ENCODE measurements at regions not wholly inside any gene's neighbourhood (a gene's known extent, or its start where the extent isn't known, plus 50 kb on each side); places are given as distances from the start of the nearest gene placed in this dataset.

DNA sequence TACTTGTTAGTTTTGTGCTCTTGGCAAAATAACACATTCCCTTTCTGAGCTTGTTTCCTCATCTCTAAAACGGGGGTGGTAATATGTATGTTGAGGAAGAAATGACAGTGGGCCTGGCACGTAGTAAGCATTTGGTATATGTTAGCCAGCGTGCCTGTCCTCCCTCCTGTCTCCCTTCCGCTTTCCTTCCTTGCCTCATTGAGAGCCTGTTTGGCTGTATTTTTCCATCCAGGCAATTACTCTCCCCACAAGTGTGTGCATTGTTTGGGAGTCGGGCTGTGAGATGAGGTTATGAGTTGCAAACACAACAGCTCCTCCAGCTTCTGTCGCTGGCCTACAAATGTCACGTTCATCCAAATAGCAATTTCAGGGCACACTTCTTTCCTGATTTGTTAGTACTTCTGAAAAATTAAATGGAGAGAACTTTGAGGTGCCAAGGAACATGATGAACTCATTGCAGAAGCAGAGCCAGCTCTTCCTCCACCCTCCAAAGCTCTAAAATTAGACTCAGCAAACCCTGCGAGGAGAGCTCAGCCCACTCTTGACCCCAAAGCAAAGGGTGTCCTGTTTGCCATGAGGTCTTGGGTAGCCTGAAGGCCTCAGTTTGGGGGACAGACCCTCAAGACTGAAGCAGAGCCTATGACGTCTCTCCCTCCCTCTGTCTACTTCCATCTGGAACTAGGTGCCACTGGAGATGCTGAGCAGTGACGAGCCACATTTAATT lies 50.7 kb upstream of the TOX2 start:
- H3K9me3 ChIP-seq (ENCODE audit: control insufficient read depth, low read length, poor library complexity, severe bottlenecking), result no peaks in the 10 kb centered on the region
- H3K4me1 Mint-ChIP-seq, result peaks cover 2% of the 10 kb centered on the region

DNA sequence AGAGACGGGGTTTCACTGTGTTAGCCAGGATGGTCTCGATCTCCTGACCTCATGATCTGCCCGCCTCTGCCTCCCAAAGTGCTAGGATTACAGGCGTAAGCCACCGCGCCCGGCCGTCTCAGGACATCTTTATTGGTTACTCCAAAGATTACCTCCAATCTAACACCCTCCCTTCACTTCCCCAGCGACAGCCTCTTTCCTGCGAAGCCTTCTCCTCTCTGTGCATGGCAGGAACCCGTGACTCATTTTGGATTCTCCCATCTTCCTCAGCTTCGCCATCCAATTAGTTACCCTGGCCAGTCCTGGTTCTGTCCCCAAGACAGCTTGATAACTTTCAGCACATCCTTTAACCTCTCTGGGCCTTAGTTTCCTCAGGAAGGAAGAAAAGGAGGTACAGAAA lies 51.3 kb upstream of the TOX2 start:
- Mint-ChIP-seq H3K27me3 (peaks cover 22% of the 10 kb centered on the region), H3K4me3 (no peak overlapping the region), H3K36me3 (ENCODE audit: low read depth) (no peaks in the 10 kb centered on the region)

More for the DNA sequence above, 50.7 kb upstream of the TOX2 start:
- H3K27me3 Mint-ChIP-seq, result peaks cover 22% of the 10 kb centered on the region
- H3K27ac Mint-ChIP-seq, result no peak overlapping the region
- no peak for ATAC-seq
- H3K36me3 Mint-ChIP-seq (ENCODE audit: low read depth), result no peaks in the 10 kb centered on the region
- no peak overlapping the region for H3K4me3 Mint-ChIP-seq
- no peak for DNase-seq

GRCh38 chr20:43862438-43862837 lies 52.2 kb upstream of the TOX2 start:
- ATAC-seq, result no peak
- H3K27ac Mint-ChIP-seq, result no peak overlapping the region
- no peak overlapping the region for H3K4me3 Mint-ChIP-seq

More for the DNA sequence above, 51.3 kb upstream of the TOX2 start:
- ATAC-seq (no peak), DNase-seq (no peak)
- H3K4me1 Mint-ChIP-seq, result peaks cover 2% of the 10 kb centered on the region
- no peaks in the 10 kb centered on the region for H3K9me3 ChIP-seq (ENCODE audit: control insufficient read depth, low read length, poor library complexity, severe bottlenecking)
- H3K27ac Mint-ChIP-seq, result no peak overlapping the region

GRCh38 chr20:43859994-43860393 lies 54.7 kb upstream of the TOX2 start:
- peaks cover 2% of the 10 kb centered on the region for H3K4me1 Mint-ChIP-seq
- no peaks in the 10 kb centered on the region for H3K9me3 ChIP-seq (ENCODE audit: control insufficient read depth, low read length, poor library complexity, severe bottlenecking)
- no peak overlapping the region for H3K4me3 Mint-ChIP-seq
- DNase-seq (no peak), ATAC-seq (no peak)
- H3K27me3 Mint-ChIP-seq, result peaks cover 22% of the 10 kb centered on the region
- H3K36me3 Mint-ChIP-seq (ENCODE audit: low read depth), result no peaks in the 10 kb centered on the region
- no peak overlapping the region for H3K27ac Mint-ChIP-seq

More at GRCh38 chr20:43862438-43862837, 52.2 kb upstream of the TOX2 start:
- Mint-ChIP-seq H3K27me3 (peaks cover 22% of the 10 kb centered on the region), H3K4me1 (peaks cover 2% of the 10 kb centered on the region), H3K36me3 (ENCODE audit: low read depth) (no peaks in the 10 kb centered on the region)
- DNase-seq, result no peak
- H3K9me3 ChIP-seq (ENCODE audit: control insufficient read depth, low read length, poor library complexity, severe bottlenecking), result no peaks in the 10 kb centered on the region

DNA sequence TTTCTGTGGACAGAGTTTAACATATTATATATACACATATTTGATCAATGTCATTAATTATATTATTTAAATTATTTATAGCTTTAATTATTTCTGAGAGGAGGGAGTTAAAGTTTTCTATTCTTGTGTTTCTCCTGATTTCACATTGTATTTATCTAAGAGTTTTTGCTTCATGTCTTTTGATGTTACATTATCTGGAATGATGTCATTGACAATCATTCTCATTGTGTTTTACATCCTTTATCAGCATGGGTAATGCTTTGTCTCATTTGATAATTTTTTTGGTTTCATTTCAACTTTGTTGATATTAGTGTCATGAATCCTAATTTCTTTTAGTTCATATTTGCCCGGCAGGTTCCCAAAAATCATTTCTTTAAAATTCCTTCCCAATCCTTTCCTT lies 56.7 kb upstream of the TOX2 start:
- no peaks in the 10 kb centered on the region for H3K9me3 ChIP-seq (ENCODE audit: control insufficient read depth, low read length, poor library complexity, severe bottlenecking)
- peaks cover 10% of the 10 kb centered on the region for H3K27me3 Mint-ChIP-seq
- H3K27ac Mint-ChIP-seq, result no peak overlapping the region
- no peak overlapping the region for H3K4me3 Mint-ChIP-seq
- peaks cover 6% of the 10 kb centered on the region for H3K4me1 Mint-ChIP-seq
- no peaks in the 10 kb centered on the region for H3K36me3 Mint-ChIP-seq (ENCODE audit: low read depth)
- ATAC-seq (no peak), DNase-seq (no peak)

DNA sequence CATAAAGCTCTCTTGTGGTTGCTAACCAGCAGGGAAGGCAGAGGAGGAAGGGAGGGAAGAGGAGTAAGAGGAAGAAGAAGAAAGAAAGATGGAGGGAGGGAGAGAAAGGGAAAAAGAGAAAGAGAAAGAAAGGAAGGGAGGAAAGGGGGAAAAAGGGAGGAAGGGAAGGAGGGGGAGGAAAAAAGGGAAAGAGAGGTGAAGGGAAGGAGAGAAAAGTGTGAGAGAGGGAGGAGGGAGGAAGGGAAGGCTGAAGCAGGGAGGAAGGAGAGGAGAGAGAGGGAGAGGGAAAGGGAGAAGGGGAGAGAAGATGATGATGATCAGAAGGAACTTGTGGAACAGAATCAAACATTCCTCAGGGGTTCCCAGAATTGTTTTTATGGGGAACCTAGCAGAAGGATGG lies 57.5 kb upstream of the TOX2 start:
- no peak for DNase-seq
- Mint-ChIP-seq H3K4me1 (peaks cover 3% of the 10 kb centered on the region), H3K27ac (no peak overlapping the region), H3K27me3 (peaks cover 5% of the 10 kb centered on the region), H3K36me3 (ENCODE audit: low read depth) (no peaks in the 10 kb centered on the region), H3K4me3 (no peak overlapping the region)
- no peaks in the 10 kb centered on the region for H3K9me3 ChIP-seq (ENCODE audit: control insufficient read depth, low read length, poor library complexity, severe bottlenecking)
- ATAC-seq, result no peak

GRCh38 chr20:43855803-43856202 lies 58.8 kb upstream of the TOX2 start:
- no peaks in the 10 kb centered on the region for H3K36me3 Mint-ChIP-seq (ENCODE audit: low read depth)
- H3K9me3 ChIP-seq (ENCODE audit: control insufficient read depth, low read length, poor library complexity, severe bottlenecking), result no peaks in the 10 kb centered on the region

GRCh38 chr20:43853918-43854317 lies 60.7 kb upstream of the TOX2 start:
- H3K9me3 ChIP-seq (ENCODE audit: control insufficient read depth, low read length, poor library complexity, severe bottlenecking), result no peaks in the 10 kb centered on the region
- Mint-ChIP-seq H3K4me1 (peaks cover 3% of the 10 kb centered on the region), H3K36me3 (ENCODE audit: low read depth) (no peaks in the 10 kb centered on the region), H3K27ac (no peak overlapping the region), H3K4me3 (no peak overlapping the region), H3K27me3 (no peaks in the 10 kb centered on the region)
- DNase-seq, result no peak
- ATAC-seq, result no peak

More at GRCh38 chr20:43855803-43856202, 58.8 kb upstream of the TOX2 start:
- Mint-ChIP-seq H3K4me1 (peaks cover 3% of the 10 kb centered on the region), H3K27me3 (peaks cover 5% of the 10 kb centered on the region), H3K4me3 (no peak overlapping the region), H3K27ac (no peak overlapping the region)
- ATAC-seq, result no peak
- DNase-seq, result no peak

GRCh38 chr20:43853174-43853803 lies 61.4 kb upstream of the TOX2 start:
- Mint-ChIP-seq H3K4me1 (peaks cover 3% of the 10 kb centered on the region), H3K27me3 (no peaks in the 10 kb centered on the region), H3K27ac (no peak overlapping the region), H3K4me3 (no peak overlapping the region), H3K36me3 (ENCODE audit: low read depth) (no peaks in the 10 kb centered on the region)
- no peak for ATAC-seq
- DNase-seq, result no peak
- no peaks in the 10 kb centered on the region for H3K9me3 ChIP-seq (ENCODE audit: control insufficient read depth, low read length, poor library complexity, severe bottlenecking)

GRCh38 chr20:43849496-43850186 lies 65.0 kb upstream of the TOX2 start:
- no peak for ATAC-seq
- DNase-seq, result no peak
- H3K4me1 Mint-ChIP-seq, result peaks cover 21% of the 10 kb centered on the region
- H3K4me3 Mint-ChIP-seq, result no peak overlapping the region
- H3K27ac Mint-ChIP-seq, result no peak overlapping the region
- no peaks in the 10 kb centered on the region for H3K9me3 ChIP-seq (ENCODE audit: control insufficient read depth, low read length, poor library complexity, severe bottlenecking)
- no peaks in the 10 kb centered on the region for H3K36me3 Mint-ChIP-seq (ENCODE audit: low read depth)
- H3K27me3 Mint-ChIP-seq, result no peaks in the 10 kb centered on the region

DNA sequence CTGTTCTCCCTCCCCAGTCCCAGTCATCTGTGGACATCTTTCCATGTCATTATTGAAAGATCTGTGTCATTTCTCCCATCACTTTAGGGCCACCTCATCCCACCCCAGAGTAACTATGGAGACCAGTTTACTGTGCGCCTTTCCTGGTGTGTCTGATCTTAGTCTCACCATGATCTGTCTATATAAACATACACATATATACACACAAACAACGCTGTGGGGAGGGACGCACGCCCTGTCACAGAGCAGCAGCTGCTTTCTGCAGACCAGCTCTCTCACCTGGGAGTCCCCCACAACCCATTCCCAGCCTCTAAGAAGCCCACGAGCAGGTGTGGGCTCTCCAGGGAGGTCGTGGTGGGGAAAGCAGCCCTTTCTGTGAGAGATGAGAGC lies 68.1 kb upstream of the TOX2 start:
- no peak overlapping the region for H3K4me3 Mint-ChIP-seq
- peaks cover 10% of the 10 kb centered on the region for H3K27me3 Mint-ChIP-seq
- ATAC-seq, result no peak
- no peak for DNase-seq
- no peaks in the 10 kb centered on the region for H3K9me3 ChIP-seq (ENCODE audit: control insufficient read depth, low read length, poor library complexity, severe bottlenecking)
- H3K4me1 Mint-ChIP-seq, result peaks cover 30% of the 10 kb centered on the region
- H3K36me3 Mint-ChIP-seq (ENCODE audit: low read depth), result no peaks in the 10 kb centered on the region
- H3K27ac Mint-ChIP-seq, result no peak overlapping the region

DNA sequence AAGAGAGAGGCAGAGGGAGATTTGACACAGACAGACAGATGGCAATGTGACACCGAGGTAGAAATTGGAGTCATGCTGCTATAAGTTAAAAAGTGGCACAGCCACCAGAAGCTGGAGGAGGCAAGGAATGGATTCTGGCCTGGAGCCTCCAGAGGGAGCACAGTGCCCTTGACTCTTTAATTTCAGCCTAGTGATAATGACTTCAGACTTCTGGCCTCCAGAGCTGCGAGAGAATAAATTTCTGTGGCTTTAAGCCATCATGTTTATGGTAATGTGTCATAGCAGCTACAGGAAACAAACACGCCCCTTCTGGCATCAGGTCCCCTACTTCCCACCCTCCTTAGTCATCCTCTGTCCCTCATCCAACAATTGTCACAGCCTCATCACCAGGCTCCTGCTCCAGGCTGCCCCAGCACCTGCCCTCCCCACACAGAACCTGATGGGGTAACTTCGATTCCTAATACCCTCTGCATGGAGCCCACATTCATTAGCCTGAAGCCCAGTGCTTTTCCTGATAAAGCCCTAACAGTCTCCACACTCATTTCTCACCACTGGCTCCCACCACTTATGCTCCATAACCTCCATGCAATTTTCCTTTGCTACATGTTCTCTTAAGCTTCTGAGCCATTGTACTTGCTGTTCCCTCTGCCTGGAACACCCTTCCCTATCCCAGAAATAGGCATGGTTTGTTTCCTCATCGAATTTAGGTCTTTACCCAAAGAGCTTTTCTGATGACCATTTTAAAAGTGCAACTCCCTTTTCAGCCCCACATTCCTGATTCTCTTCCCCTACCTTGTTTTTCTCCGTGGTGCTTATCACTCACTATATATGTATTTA lies 69.7 kb upstream of the TOX2 start:
- DNase-seq, result no peak
- no peak for ATAC-seq
- no peaks in the 10 kb centered on the region for H3K36me3 Mint-ChIP-seq (ENCODE audit: low read depth)
- H3K4me3 Mint-ChIP-seq, result no peak overlapping the region
- peaks cover 38% of the 10 kb centered on the region for H3K4me1 Mint-ChIP-seq
- H3K9me3 ChIP-seq (ENCODE audit: control insufficient read depth, low read length, poor library complexity, severe bottlenecking), result no peaks in the 10 kb centered on the region
- no peak overlapping the region for H3K27ac Mint-ChIP-seq
- H3K27me3 Mint-ChIP-seq, result peaks cover 17% of the 10 kb centered on the region

Measured in T-helper 17 cell (primary cell).